Suppressor macrophage treated with lipopolysaccharide for 1 hour (primary cell): ENCODE measurements at regions not wholly inside any gene's neighbourhood (a gene's known extent, or its start where the extent isn't known, plus 50 kb on each side); places are given as distances from the start of the nearest gene placed in this dataset.
"Not testable (repeated sequence)": the region's sequence is repeated elsewhere in the genome, so short reads cannot be mapped to it uniquely, and the experiment has no call there.

ENCODE experiments used
- DNase-seq, 3 donors: peaks; one replicate each; pipeline ENCODE4 v3.0.0-alpha.2; 2020 to 2022

DNA sequence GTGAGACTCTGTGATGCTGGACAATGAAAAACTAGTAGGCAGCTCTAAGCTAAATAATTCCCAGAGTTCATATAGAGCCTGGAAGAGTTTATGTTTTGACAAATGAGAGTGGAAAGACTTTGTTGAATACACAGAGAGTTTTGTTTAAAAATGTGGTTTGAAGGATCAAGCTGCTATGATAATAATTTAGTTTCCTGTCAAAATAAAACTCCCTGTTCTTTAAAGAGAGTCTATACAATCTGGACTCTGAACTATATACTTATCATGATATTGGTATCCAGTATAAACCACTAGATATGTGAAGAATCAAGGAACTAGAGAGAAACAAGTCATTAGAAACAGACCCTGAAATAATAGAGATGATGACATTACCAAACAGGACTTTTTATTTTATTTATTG is 158.6 kb downstream of the C4orf33 start:
- no peak for DNase-seq

DNA sequence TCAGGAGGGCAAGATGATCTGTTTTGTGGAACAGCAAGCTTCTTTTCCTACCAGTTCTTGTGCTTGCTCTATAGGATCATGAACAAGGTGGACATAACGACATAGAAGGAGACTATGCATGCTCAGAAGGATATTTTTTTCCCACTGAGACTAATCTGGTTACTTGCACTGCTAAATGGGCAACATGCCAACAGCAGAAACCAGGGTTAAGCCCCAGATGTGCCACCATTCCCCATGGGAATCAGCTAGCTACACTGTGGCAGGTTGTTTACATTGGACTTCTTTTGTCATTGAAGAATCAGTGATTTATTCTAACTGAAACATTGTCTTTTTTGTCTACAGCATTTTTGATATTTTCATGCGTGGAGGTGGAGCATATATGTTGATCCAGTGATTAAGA is 165.6 kb downstream of the C4orf33 start:
- DNase-seq, result no peak

DNA sequence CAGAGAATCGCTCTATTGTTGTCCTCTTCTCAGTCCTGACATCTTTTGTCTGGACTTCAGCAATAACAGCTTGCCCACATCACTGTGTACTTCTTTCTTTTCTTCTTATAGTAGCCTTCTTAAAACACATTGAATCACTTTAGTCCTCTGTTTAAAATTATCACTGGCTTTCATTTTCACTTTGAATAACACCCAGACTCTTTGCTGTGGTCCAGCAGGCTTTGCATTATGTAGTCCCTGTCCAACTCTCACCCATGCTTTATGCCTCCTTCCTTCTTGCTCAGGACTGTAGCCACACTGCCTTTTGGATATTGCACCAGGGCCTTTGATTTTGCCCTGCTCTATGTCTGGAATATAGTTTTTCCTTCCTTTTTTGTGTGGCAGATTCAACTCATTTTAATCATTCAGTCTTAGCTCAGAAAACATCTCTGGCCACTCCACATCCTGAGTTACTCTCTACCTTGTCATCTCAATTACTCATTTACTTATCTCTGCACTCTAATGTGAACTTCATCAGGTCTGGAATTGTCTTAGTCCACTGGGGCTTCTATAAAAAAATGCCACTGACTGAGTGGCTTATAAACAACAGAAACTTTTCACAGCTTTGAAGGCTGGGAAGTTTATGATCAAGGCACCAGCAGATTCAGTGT is 168.2 kb downstream of the C4orf33 start:
- peak in 1 of 3 donors; percentile 22 for DNase-seq

- DNase-seq, result no peak
Observed at GRCh38 chr4:129278868-129279267, 182.9 kb downstream of the C4orf33 start.

DNA sequence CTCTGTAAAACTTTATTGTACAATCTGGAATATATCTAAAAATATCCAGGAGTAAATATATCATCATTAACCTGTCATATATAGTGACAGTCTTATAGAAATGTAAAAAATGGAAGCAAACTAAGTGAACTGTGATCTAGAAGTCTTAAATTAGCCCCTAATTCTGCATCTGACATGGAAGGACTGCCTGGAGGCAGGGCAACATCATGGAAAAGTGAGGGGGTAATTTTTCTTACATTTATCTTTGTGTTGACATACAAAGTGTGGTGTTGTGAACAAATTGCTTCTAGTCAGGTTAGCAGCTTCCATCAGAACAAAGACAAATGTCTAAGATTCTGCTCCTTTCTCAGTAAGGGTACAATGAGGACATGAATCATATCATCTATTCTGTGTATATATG is 186.3 kb downstream of the C4orf33 start:
- no peak for DNase-seq

DNA sequence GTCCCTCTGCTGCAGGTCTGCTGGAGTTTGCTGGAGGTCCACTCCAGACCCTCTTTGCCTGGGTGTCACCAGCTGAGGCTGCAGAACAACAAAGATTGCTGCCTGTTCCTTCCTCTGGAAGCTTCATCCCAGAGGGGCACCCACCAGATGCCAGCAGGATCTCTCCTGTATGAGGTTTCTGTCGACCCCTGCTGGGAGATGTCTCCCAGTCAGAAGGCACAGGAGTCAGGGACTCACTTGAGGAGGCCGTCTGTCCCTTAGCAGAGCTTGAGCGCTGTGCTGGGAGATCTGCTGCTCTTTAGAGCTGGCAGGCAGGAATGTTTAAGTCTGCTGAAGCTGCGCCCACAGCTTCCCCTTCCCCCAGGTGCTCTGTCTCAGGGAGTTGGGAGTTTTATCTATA is 196.2 kb downstream of the C4orf33 start:
- DNase-seq, result not testable (repeated sequence)

DNA sequence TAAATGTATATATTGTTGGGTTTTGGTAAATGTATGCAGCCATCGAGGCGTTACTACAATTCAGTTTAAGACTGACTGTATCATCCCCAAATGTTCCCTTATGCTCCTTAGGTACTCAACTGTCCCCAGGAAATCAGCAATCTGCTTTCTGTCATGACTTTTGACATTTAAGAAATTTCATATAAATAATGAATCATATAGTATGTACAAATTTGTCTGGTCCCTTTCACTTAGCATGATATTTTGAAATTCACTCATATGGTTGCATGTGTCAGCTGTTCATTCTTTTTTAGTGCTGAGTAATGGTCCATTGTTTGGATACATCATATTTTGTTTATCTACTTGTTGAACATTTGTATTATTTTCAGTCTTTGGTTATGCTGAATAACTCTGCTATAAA is 218.8 kb downstream of the C4orf33 start:
- peak in 2 of 3 donors; percentile 32 to 51 for DNase-seq

- DNase-seq, result no peak
Observed at GRCh38 chr4:129322920-129323319, 227.0 kb downstream of the C4orf33 start.

DNA sequence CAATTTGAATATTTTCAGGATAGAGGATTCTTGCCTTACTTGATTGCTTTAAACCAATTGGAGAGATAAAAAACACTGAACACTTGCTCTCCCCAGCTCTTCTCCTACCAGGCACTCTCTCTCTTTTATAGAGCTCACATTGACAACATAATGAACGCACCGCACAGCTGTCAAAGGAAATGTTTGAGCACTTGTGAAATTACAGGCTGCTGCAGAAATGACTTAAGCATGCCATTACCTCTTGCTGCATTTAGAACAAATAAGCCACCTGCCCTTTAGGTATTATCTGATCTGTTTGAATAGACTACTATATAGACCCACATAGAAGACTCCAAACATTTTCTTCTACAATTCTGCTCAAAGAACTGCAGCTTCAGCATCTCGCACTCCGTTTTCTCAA is 227.7 kb downstream of the C4orf33 start:
- DNase-seq, result no peak

DNA sequence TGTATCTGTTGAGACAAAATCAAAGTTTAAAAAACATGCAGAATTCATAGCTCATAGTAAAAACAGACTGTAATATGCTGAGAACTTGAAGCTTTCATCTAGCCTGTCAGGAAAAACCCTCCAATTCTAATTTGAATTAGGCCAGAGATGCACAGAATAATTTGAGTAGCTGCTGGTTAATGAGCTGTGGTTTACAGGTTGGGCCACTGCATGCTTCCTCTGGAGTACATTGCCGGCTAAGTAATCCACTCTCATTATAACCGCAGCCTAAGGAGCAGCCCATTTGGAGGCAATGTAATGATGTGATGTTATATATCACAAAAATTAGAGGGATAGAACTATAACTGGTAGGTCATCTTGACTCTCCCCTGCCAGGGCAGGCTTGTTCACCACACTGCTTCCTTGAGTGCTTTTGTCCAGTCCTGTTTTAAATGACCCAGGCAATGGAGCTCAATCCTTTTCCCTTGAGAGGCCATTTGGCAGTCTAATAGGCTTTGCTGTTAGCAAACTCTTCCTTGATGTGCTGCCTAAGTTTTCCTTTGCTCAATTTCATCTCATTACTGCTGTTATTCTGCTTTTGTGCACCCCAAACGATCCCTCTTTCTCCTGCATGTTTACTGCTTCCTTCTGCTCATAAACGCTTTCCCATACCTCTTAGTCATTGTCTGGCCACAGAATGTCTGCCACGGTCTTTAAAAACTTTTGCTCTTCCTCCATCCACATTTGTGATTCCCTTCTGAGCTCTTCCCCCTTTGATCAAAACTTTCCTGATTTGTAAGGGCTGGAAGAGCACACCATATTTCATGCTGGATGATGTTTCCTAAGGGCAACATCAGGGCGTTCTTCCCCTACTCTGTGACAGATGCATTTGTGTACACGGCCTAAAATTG is 230.9 kb downstream of the C4orf33 start:
- peak; percentile 21 to 54 (median 50) for DNase-seq

DNA sequence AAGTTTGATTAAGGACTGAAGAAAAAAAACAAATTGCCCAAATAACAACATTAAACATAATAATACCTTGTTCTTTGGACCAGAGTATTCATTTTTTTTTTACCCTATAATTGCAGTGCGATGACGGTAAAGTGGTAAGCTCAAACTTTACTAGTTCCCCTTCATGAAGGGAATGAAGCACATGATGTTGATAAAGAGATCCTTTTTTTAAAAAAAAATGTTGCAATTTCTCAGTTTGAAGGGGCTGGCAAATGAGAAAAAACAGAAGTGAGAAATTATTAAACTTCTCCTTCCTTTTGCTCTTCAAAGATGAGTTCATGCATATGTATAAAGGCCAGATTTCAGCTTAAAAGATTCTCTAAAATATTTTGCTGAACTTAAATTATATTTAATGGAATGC is 231.7 kb downstream of the C4orf33 start:
- peak; percentile 49 to 92 (median 91) for DNase-seq

GRCh38 chr4:129328162-129328561 is 232.2 kb downstream of the C4orf33 start:
- peak; percentile 23 to 60 (median 54) for DNase-seq

DNA sequence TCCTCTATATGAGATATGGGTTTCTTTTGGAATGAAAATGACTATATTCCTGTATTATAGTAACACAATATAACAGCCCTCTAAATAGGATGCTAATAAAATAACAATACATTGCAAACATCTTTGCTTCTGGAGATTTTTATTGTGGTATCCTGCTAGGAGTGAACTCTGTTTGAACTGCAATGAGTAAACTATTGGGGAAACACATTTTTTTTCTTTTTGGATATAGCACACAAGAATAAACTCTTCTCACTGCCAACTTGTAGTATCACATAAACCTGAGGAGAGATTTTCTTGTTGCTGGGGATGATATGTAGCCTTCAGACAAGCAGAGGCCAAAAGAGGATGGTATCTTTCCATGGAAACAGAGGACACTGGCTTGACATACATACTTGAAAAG is 238.2 kb downstream of the C4orf33 start:
- DNase-seq, result no peak

DNA sequence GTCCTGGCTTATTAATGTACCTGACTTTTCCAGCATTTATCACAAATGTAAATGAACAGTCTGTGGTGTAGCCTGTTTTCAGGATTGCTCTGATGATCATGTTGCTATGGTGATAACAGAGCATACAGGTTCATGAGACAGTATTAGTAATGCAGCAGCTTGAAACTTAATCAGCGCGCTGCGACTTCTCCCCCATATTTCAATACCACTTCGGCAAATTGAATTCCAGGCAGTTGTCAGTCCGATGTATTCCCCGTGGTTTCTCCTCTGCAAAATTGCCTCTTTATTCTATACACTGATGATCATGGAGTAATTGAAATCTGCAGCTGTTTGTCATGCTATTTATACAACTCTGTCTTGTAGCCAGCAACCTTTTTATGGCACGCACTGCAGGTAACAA is 239.3 kb downstream of the C4orf33 start:
- no peak for DNase-seq

DNA sequence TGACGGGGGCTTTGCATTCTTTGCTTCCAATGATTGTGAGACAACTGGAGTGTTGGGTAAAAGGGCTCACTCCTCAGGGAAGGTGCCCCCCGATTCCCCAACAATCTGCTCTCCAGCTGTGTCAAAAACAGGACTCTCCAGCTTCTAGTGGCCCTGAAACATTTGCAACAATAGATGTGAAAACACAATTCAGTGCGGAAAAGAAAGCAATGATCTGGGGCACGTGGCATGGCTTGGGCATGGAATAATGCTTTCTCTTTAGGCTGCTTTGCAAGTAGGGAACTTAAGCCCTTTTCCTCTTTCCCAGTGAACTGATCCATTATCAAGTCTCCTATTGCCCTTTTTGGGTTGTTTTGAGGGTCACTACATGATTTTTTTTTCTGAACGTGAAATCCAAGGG is 239.9 kb downstream of the C4orf33 start:
- no peak for DNase-seq

GRCh38 chr4:129336457-129337227 is 240.7 kb downstream of the C4orf33 start:
- no peak for DNase-seq

GRCh38 chr4:129337228-129337620 is 241.3 kb downstream of the C4orf33 start:
- no peak for DNase-seq

DNA sequence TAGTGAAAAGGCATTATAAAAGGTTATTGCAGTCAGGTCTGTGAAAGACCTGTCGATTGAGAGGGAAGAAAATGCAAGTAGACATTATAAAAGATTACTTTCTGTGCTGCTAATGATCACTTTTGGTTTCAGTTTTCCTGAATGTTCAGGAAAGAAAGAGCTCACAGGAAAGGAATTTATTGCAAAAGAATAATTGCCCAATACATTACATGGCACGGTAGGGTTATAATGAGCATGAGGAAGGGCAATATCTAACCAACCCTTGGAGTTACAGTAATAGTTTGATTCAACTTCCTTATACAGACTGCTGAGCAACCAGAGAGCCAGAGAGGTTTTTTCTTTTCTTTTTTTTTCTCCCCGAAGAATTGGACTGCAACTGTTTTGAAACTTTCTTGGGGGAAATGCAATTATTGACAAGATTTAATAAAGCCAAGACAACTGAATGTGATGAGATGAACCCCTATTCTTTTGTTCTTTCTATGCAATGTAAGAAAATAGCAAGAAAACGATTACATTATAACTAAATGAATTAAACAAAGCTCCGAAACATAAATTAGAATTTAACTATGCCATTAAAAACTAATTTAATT is 247.0 kb downstream of the C4orf33 start:
- DNase-seq, result peak; percentile 76 to 96 (median 94)

DNA sequence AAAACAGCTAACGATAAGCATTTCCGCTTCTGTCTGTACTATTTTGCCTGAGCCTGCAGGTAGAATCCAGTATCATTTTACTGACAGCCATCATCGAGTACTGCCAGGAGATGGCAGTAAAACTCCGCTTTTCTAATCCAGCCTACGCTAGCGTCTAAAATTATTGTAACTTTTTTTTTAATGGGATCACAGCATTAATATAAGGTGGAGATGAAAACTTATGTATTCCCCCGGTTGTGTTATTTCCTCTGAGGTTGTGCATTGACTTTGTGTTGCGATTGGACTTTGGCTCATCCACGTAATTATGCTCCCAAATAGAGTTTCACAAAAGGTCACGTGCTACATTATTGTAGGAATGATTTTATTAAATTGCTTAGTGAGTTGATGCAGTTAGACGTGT is 248.1 kb downstream of the C4orf33 start:
- peak; percentile 60 to 70 (median 65) for DNase-seq

DNA sequence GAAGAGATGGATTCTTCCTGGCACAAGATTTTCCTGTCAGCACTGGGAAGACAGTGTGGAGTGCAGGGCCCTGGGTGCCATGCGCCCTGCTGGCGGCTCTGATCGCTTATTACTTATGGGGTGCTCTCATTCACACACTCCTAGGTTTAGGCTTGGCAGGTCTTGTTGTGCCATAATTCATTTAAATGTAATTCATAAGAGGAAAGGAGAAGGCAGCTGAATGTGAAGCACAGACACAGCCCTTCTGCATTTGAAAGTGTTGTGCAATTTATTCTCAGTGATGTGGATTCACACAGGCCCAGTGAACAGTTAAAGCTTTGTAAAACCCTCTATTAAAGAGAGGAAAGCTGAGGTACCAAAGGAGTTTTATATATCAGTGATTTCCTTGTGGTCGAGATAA is 249.7 kb downstream of the C4orf33 start:
- peak; percentile 19 to 50 (median 48) for DNase-seq

- DNase-seq, result peak; percentile 28 to 68 (median 58)
Observed at GRCh38 chr4:129346036-129346435, 250.1 kb downstream of the C4orf33 start.

- no peak for DNase-seq
Observed at GRCh38 chr4:129346734-129347133, 250.8 kb downstream of the C4orf33 start.
